ENCODE measurements at regions not wholly inside any gene's neighbourhood (a gene's known extent, or its start where the extent isn't known, plus 50 kb on each side); places are given as distances from the start of the nearest gene placed in this dataset.

DNA sequence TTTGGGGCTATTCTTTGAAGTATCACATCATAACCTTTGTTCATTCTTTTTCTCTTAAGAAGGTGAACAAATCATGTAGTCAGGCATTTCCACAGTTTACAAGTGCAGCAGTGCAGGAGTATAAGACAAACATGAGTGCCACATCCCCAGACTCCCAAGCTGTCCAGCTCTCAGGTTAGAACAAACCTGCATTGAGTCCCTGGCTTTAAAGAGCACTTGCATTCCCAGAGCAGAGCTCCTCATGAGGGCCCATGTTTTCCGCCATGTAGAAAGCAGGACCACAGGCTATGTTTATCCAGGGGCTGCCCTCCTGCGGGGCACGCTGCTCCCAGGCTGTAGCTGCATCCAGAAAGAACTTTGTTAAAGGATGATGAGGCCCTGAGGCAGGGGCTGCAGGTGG lies 267.7 kb downstream of the TLE3 start:
- no peak for TF ChIP-seq CTCF (IDR thresholded peaks at IDR 0.05; ENCODE audit: partially characterized antibody, unreplicated experiment)
- H3K27me3 Mint-ChIP-seq (ENCODE audit: unreplicated experiment): peaks cover 2% of the 10 kb centered on the region
- no peak overlapping the region for H3K4me3 Mint-ChIP-seq (ENCODE audit: unreplicated experiment)
- peaks cover 2% of the 10 kb centered on the region for H3K9me3 Mint-ChIP-seq (ENCODE audit: unreplicated experiment)
- H3K36me3 Mint-ChIP-seq (ENCODE audit: unreplicated experiment): no peaks in the 10 kb centered on the region
- peaks cover 9% of the 10 kb centered on the region for H3K4me1 Mint-ChIP-seq (ENCODE audit: low read depth, unreplicated experiment)
- no peak overlapping the region for H3K27ac Mint-ChIP-seq (ENCODE audit: unreplicated experiment)
- no peak for DNase-seq

GRCh38 chr15:69830430-69830829 lies 267.3 kb downstream of the TLE3 start:
- Mint-ChIP-seq H3K27ac (ENCODE audit: unreplicated experiment) (no peak overlapping the region), H3K9me3 (ENCODE audit: unreplicated experiment) (peaks cover 2% of the 10 kb centered on the region), H3K4me1 (ENCODE audit: low read depth, unreplicated experiment) (peaks cover 9% of the 10 kb centered on the region), H3K4me3 (ENCODE audit: unreplicated experiment) (no peak overlapping the region), H3K27me3 (ENCODE audit: unreplicated experiment) (peaks cover 2% of the 10 kb centered on the region), H3K36me3 (ENCODE audit: unreplicated experiment) (no peaks in the 10 kb centered on the region)
- TF ChIP-seq CTCF (IDR thresholded peaks at IDR 0.05; ENCODE audit: partially characterized antibody, unreplicated experiment): no peak
- DNase-seq: no peak

- TF ChIP-seq CTCF (IDR thresholded peaks at IDR 0.05; ENCODE audit: partially characterized antibody, unreplicated experiment): no peak
- no peak for DNase-seq
- Mint-ChIP-seq H3K36me3 (ENCODE audit: unreplicated experiment) (no peaks in the 10 kb centered on the region), H3K27me3 (ENCODE audit: unreplicated experiment) (peaks cover 5% of the 10 kb centered on the region), H3K4me1 (ENCODE audit: low read depth, unreplicated experiment) (peaks cover 9% of the 10 kb centered on the region), H3K9me3 (ENCODE audit: unreplicated experiment) (peaks cover 2% of the 10 kb centered on the region), H3K27ac (ENCODE audit: unreplicated experiment) (no peak overlapping the region), H3K4me3 (ENCODE audit: unreplicated experiment) (no peak overlapping the region)
Observed at GRCh38 chr15:69830876-69831275, 266.8 kb downstream of the TLE3 start.

DNA sequence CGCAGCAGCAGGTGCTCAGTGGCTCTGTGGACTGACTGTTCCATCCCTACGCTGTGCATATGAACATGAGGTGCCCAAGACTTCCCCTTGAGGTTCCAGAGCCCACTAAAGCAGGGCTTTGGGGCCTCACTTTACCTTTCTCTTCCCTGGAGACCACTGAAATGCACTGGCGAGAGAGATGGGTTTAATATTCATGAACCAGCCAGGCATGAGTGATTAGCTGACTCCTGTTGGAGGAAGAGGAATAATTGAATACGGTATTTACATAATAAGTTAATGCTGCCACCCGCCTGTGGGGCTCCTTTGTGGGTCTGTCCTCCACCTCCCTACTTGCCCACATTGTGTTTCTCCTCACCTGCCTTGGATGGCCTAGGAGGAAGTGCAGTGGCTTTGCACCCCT lies 263.4 kb downstream of the TLE3 start:
- TF ChIP-seq CTCF (IDR thresholded peaks at IDR 0.05; ENCODE audit: partially characterized antibody, unreplicated experiment): no peak
- Mint-ChIP-seq H3K4me3 (ENCODE audit: unreplicated experiment) (no peak overlapping the region), H3K4me1 (ENCODE audit: low read depth, unreplicated experiment) (no peaks in the 10 kb centered on the region), H3K9me3 (ENCODE audit: unreplicated experiment) (peaks cover 2% of the 10 kb centered on the region), H3K27ac (ENCODE audit: unreplicated experiment) (no peak overlapping the region), H3K27me3 (ENCODE audit: unreplicated experiment) (peaks cover 12% of the 10 kb centered on the region), H3K36me3 (ENCODE audit: unreplicated experiment) (no peaks in the 10 kb centered on the region)
- no peak for DNase-seq

- Mint-ChIP-seq H3K36me3 (ENCODE audit: unreplicated experiment) (no peaks in the 10 kb centered on the region), H3K27me3 (ENCODE audit: unreplicated experiment) (peaks cover 12% of the 10 kb centered on the region), H3K4me1 (ENCODE audit: low read depth, unreplicated experiment) (no peaks in the 10 kb centered on the region), H3K4me3 (ENCODE audit: unreplicated experiment) (no peak overlapping the region), H3K27ac (ENCODE audit: unreplicated experiment) (no peak overlapping the region), H3K9me3 (ENCODE audit: unreplicated experiment) (peaks cover 1% of the 10 kb centered on the region)
- DNase-seq: no peak
- no peak for TF ChIP-seq CTCF (IDR thresholded peaks at IDR 0.05; ENCODE audit: partially characterized antibody, unreplicated experiment)
Observed at GRCh38 chr15:69834761-69835160, 263.0 kb downstream of the TLE3 start.

Data from glutamatergic neuron (in vitro differentiated cells).